CD4-positive, alpha-beta memory T cell (primary cell): ENCODE measurements at regions not wholly inside any gene's neighbourhood (a gene's known extent, or its start where the extent isn't known, plus 50 kb on each side); places are given as distances from the start of the nearest gene placed in this dataset.

Experiments
- CTCF ChIA-PET: fragments of 350-600 bp; sonication (Branson Sonifier 250); formaldehyde crosslinking; loops from one replicate; lab custom pipeline; 2021; ENCODE audit warnings: inconsistent platforms; ENCODE audit not compliant: partially characterized antibody; lab: Charles Lee
- POLR2A ChIA-PET: fragments of 350-600 bp; sonication (Branson Sonifier 250); formaldehyde crosslinking; loops from one replicate; lab custom pipeline; 2021; ENCODE audit not compliant: partially characterized antibody; lab: Charles Lee
- DNase-seq, 5 donors: peaks; one replicate each; pipeline versions ENCODE4 v3.0.0 to v3.0.0-alpha.2; 2020 to 2022; ENCODE audit warnings: mixed read lengths in 1 of 5
- H3K27ac ChIP-seq: one replicate; pipeline ENCODE4 v1.7.0; 2013; ENCODE audit warnings: low read depth, low read length
- H3K27me3 ChIP-seq: 2 replicates; pipeline ENCODE4 v1.7.0; 2013; ENCODE audit warnings: mild to moderate bottlenecking, low read length, moderate library complexity; ENCODE audit not compliant: insufficient read depth
- H3K36me3 ChIP-seq: 2 replicates; pipeline ENCODE4 v1.7.0; 2013; ENCODE audit warnings: mild to moderate bottlenecking, low read length, moderate library complexity; ENCODE audit not compliant: insufficient read depth
- H3K4me1 ChIP-seq: 2 replicates; pipeline ENCODE4 v1.7.0; 2013; ENCODE audit warnings: mild to moderate bottlenecking, low read length, moderate library complexity; ENCODE audit not compliant: insufficient read depth
- H3K4me3 ChIP-seq, 2 donors: one replicate each; pipeline ENCODE4 v1.7.0; 2013; ENCODE audit warnings: low read length in 2 of 2, mild to moderate bottlenecking in 1 of 2
- H3K9me3 ChIP-seq, 2 donors: one replicate each; pipeline ENCODE4 v1.7.0; 2013; ENCODE audit warnings: low read length in 2 of 2, control low read depth in 1 of 2; ENCODE audit not compliant: control insufficient read depth in 1 of 2
- H3K27ac Mint-ChIP-seq, 7 donors: one replicate each; pipeline ENCODE4 v1.8.0; 2020 to 2021; ENCODE audit warnings: mixed read lengths in 7 of 7, mild to moderate bottlenecking in 6 of 7, inconsistent platforms in 3 of 7, moderate library complexity in 3 of 7
- H3K27me3 Mint-ChIP-seq, 2 donors: one replicate each; pipeline ENCODE4 v1.8.0; 2020 to 2021; ENCODE audit warnings: mixed read lengths in 2 of 2
- H3K36me3 Mint-ChIP-seq, 2 donors: one replicate each; pipeline ENCODE4 v1.8.0; 2020 to 2021; ENCODE audit warnings: mixed read lengths in 2 of 2, inconsistent platforms in 1 of 2, mild to moderate bottlenecking in 1 of 2
- H3K4me1 Mint-ChIP-seq, 4 donors: one replicate each; pipeline ENCODE4 v1.8.0; 2020 to 2021; ENCODE audit warnings: mixed read lengths in 4 of 4, mild to moderate bottlenecking in 1 of 4
- H3K4me3 Mint-ChIP-seq, 8 donors: one replicate each; pipeline ENCODE4 v1.8.0; 2020 to 2021; ENCODE audit warnings: mixed read lengths in 8 of 8, mild to moderate bottlenecking in 7 of 8, moderate library complexity in 6 of 8, inconsistent platforms in 3 of 8
- H3K9me3 Mint-ChIP-seq, 8 donors: one replicate each; pipeline ENCODE4 v1.8.0; 2020 to 2021; ENCODE audit warnings: mixed read lengths in 8 of 8, mild to moderate bottlenecking in 5 of 8, inconsistent platforms in 3 of 8, moderate library complexity in 1 of 8
- intact Hi-C: fragments of 100-400 bp; cut with micrococcal nuclease; formaldehyde crosslinking; loops from one replicate; pipeline ENCODE4 v1.15.1; 2023

DNA sequence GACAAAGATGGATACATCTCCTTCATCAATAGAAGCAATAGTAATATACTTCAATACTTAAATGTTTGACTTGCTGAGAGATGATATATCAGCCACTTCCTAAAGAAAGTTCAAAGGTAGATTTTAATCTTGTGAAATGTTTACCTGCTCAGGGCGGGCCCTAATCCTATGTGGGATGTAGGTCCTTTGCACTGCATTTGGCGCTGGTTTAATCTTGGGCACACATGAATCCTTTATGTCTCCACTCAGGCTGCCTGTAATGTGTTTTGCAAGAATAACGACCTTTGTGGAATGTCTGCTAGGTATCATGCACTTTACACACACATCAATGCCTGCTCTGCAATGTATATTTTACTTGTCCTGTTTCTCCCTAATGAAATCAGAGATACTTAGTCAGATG is 368.7 kb downstream of the GBA3 start:
- ChIA-PET CTCF (no interaction called here), POLR2A (no interaction called here)
- H3K27ac ChIP-seq = no peak overlapping the region
- no peaks in the 10 kb centered on the region for H3K36me3 ChIP-seq
- H3K36me3 Mint-ChIP-seq = no peaks in the 10 kb centered on the region
- intact Hi-C loops = no loop called here
- H3K4me3 Mint-ChIP-seq = no peak overlapping the region
- no peak for DNase-seq
- H3K4me1 ChIP-seq = no peaks in the 10 kb centered on the region
- H3K9me3 ChIP-seq = no peaks in the 10 kb centered on the region
- no peaks in the 10 kb centered on the region for H3K27me3 Mint-ChIP-seq
- H3K27me3 ChIP-seq = no peaks in the 10 kb centered on the region
- H3K4me3 ChIP-seq = no peak overlapping the region
- H3K9me3 Mint-ChIP-seq = peaks cover 0 to 12% (median under 1%) of the 10 kb centered on the region in 8 donors
- no peak overlapping the region for H3K27ac Mint-ChIP-seq
- no peaks in the 10 kb centered on the region for H3K4me1 Mint-ChIP-seq

- Histone ChIP-seq H3K27ac (no peak overlapping the region), H3K27me3 (no peaks in the 10 kb centered on the region), H3K4me1 (no peaks in the 10 kb centered on the region), H3K4me3 (no peak overlapping the region), H3K36me3 (no peaks in the 10 kb centered on the region), H3K9me3 (no peaks in the 10 kb centered on the region)
- no peak for DNase-seq
- Mint-ChIP-seq H3K4me1 (no peaks in the 10 kb centered on the region), H3K4me3 (no peak overlapping the region), H3K27ac (no peak overlapping the region), H3K9me3 (peaks cover 0 to 12% (median under 1%) of the 10 kb centered on the region in 8 donors), H3K27me3 (no peaks in the 10 kb centered on the region), H3K36me3 (no peaks in the 10 kb centered on the region)
- intact Hi-C loops = no loop called here
- POLR2A ChIA-PET = no interaction called here
- CTCF ChIA-PET = no interaction called here
Measured at GRCh38 chr4:23060776-23061175, 368.0 kb downstream of the GBA3 start.

- Histone ChIP-seq H3K4me3 (no peak overlapping the region), H3K4me1 (no peaks in the 10 kb centered on the region), H3K36me3 (no peaks in the 10 kb centered on the region), H3K27ac (no peak overlapping the region), H3K9me3 (no peaks in the 10 kb centered on the region), H3K27me3 (no peaks in the 10 kb centered on the region)
- H3K9me3 Mint-ChIP-seq = peaks cover 0 to 6% (median under 1%) of the 10 kb centered on the region in 8 donors
- H3K27me3 Mint-ChIP-seq = no peaks in the 10 kb centered on the region
- POLR2A ChIA-PET = no interaction called here
- H3K27ac Mint-ChIP-seq = no peak overlapping the region
- no peak for DNase-seq
- no peaks in the 10 kb centered on the region for H3K36me3 Mint-ChIP-seq
- no peaks in the 10 kb centered on the region for H3K4me1 Mint-ChIP-seq
- intact Hi-C loops = no loop called here
- CTCF ChIA-PET = no interaction called here
- H3K4me3 Mint-ChIP-seq = no peak overlapping the region
Measured at GRCh38 chr4:23058165-23058776, 365.5 kb downstream of the GBA3 start.

GRCh38 chr4:23041501-23041900 is 348.8 kb downstream of the GBA3 start:
- ChIA-PET POLR2A (no interaction called here), CTCF (no interaction called here)
- no peaks in the 10 kb centered on the region for H3K36me3 Mint-ChIP-seq
- H3K27me3 ChIP-seq = no peaks in the 10 kb centered on the region
- H3K9me3 Mint-ChIP-seq = peaks cover 0 to 5% (median 2%) of the 10 kb centered on the region in 8 donors
- intact Hi-C loops = no loop called here
- no peaks in the 10 kb centered on the region for H3K4me1 Mint-ChIP-seq
- no peak for DNase-seq
- no peak overlapping the region for H3K4me3 Mint-ChIP-seq
- no peaks in the 10 kb centered on the region for H3K36me3 ChIP-seq
- no peaks in the 10 kb centered on the region for H3K9me3 ChIP-seq
- no peaks in the 10 kb centered on the region for H3K4me1 ChIP-seq
- H3K27ac Mint-ChIP-seq = no peak overlapping the region
- no peak overlapping the region for H3K27ac ChIP-seq
- H3K4me3 ChIP-seq = no peak overlapping the region
- no peaks in the 10 kb centered on the region for H3K27me3 Mint-ChIP-seq

DNA sequence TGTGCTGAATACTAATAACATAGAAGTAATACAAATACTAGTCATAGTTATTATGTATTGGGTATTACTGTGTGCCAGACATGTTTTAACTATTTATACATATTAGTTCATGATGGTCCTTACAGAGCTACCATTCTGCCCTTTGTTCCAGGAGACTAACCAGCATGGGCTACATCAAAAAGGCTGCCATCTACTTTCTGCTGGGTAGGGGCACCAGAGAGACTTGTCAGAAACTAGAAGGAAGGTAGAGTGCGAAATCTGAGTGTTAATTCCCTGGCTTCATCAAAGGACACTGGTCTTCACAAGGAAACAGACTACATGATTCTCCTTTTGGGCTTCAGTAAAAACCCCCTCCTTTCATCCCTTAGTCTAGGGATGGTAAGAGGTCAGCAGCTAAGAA is 347.8 kb downstream of the GBA3 start:
- H3K27ac Mint-ChIP-seq = no peak overlapping the region
- H3K36me3 Mint-ChIP-seq = no peaks in the 10 kb centered on the region
- CTCF ChIA-PET = no interaction called here
- H3K4me3 ChIP-seq = no peak overlapping the region
- POLR2A ChIA-PET = no interaction called here
- H3K9me3 Mint-ChIP-seq = peaks cover 0 to 5% (median 2%) of the 10 kb centered on the region in 8 donors
- no peak for DNase-seq
- H3K36me3 ChIP-seq = no peaks in the 10 kb centered on the region
- H3K27me3 Mint-ChIP-seq = no peaks in the 10 kb centered on the region
- intact Hi-C loops = no loop called here
- no peaks in the 10 kb centered on the region for H3K9me3 ChIP-seq
- no peak overlapping the region for H3K27ac ChIP-seq
- H3K4me1 Mint-ChIP-seq = no peaks in the 10 kb centered on the region
- H3K4me3 Mint-ChIP-seq = no peak overlapping the region
- no peaks in the 10 kb centered on the region for H3K4me1 ChIP-seq
- no peaks in the 10 kb centered on the region for H3K27me3 ChIP-seq

- no peaks in the 10 kb centered on the region for H3K9me3 ChIP-seq
- intact Hi-C loops = no loop called here
- Mint-ChIP-seq H3K27ac (no peak overlapping the region), H3K9me3 (peaks cover 0 to 8% (median 2%) of the 10 kb centered on the region in 8 donors), H3K36me3 (no peaks in the 10 kb centered on the region), H3K4me3 (no peak overlapping the region), H3K27me3 (no peaks in the 10 kb centered on the region), H3K4me1 (no peaks in the 10 kb centered on the region)
- ChIA-PET CTCF (no interaction called here), POLR2A (no interaction called here)
- DNase-seq = no peak
- H3K27me3 ChIP-seq = no peaks in the 10 kb centered on the region
- no peak overlapping the region for H3K4me3 ChIP-seq
- H3K4me1 ChIP-seq = no peaks in the 10 kb centered on the region
- H3K36me3 ChIP-seq = no peaks in the 10 kb centered on the region
- no peak overlapping the region for H3K27ac ChIP-seq
Measured at GRCh38 chr4:23039818-23040217, 347.1 kb downstream of the GBA3 start.

DNA sequence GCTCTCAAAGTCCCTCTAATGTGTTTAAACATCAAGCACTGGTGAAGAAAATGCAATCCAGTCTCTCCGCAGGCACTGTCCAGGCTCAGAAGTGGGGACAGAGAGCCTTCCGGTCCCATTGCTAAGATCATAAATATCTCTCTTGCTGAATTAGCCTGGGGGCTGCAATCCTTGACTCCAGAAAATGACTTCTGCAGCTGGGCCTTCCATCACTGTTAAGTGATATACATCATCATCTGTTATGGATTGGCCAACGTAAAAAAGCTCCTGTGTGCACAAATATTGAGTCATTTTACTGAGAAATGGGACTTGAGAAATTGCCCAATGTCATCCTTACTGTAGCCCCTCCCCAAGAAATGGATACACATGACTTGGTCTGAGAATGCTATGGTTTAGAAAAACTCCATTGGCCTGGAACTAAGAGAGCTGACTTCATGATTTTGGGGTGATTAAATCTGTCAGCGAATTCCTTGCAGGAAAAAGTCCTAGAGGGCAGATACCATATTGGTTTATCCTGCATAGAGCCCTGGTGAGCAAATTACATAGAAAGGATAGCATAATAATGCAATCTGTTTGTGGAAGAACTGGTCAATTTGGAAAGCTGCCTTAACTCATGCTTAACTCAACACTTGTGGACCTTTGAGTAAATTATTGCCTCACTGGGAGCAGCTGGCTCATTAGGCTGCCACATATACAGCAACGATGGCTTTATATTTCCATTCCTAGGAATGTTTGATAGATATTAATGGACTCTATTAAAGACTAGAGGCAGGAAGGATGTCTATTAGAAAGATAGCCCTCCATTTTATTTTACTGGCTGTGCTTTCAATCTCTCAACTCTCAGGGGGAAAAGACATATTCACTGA is 346.1 kb downstream of the GBA3 start:
- no peaks in the 10 kb centered on the region for H3K27me3 Mint-ChIP-seq
- Histone ChIP-seq H3K27ac (no peak overlapping the region), H3K36me3 (no peaks in the 10 kb centered on the region), H3K4me3 (no peak overlapping the region), H3K9me3 (no peaks in the 10 kb centered on the region), H3K27me3 (no peaks in the 10 kb centered on the region), H3K4me1 (no peaks in the 10 kb centered on the region)
- intact Hi-C loops = no loop called here
- no peak overlapping the region for H3K27ac Mint-ChIP-seq
- ChIA-PET POLR2A (no interaction called here), CTCF (no interaction called here)
- H3K4me1 Mint-ChIP-seq = no peaks in the 10 kb centered on the region
- peaks cover 0 to 10% (median 2%) of the 10 kb centered on the region in 8 donors for H3K9me3 Mint-ChIP-seq
- H3K4me3 Mint-ChIP-seq = no peak overlapping the region
- no peak for DNase-seq
- no peaks in the 10 kb centered on the region for H3K36me3 Mint-ChIP-seq
